HG03439 (cell line): ENCODE measurements at regions not wholly inside any gene's neighbourhood (a gene's known extent, or its start where the extent isn't known, plus 50 kb on each side); places are given as distances from the start of the nearest gene placed in this dataset.
"Not testable (repeated sequence)": the region's sequence is repeated elsewhere in the genome, so short reads cannot be mapped to it uniquely, and the experiment has no call there.

ENCODE experiments used
- ATAC-seq: cut with Tn5 transposase; IDR thresholded peaks from one replicate; pipeline ENCODE4 v1.9.1; 2021; ENCODE audit warnings: mild to moderate bottlenecking, moderate library complexity; ENCODE audit not compliant: unreplicated experiment

- not testable (repeated sequence) for ATAC-seq
These were observed 81.2 kb upstream of the FAM153A start for GRCh38 chr5:177863822-177864446.

- not testable (repeated sequence) for ATAC-seq
These were observed 75.0 kb upstream of the FAM153A start for GRCh38 chr5:177857642-177858200.

- not testable (repeated sequence) for ATAC-seq
These were observed 73.8 kb upstream of the FAM153A start for GRCh38 chr5:177856474-177856873.

- ATAC-seq = not testable (repeated sequence)
These were observed 65.2 kb upstream of the FAM153A start for GRCh38 chr5:177847914-177848313.

GRCh38 chr5:177846598-177846997, 63.9 kb upstream of the FAM153A start:
- ATAC-seq = not testable (repeated sequence)

GRCh38 chr5:177845906-177846305, 63.2 kb upstream of the FAM153A start:
- not testable (repeated sequence) for ATAC-seq

- not testable (repeated sequence) for ATAC-seq
These were observed 53.5 kb upstream of the FAM153A start for GRCh38 chr5:177836191-177836590.
